CD14-positive monocyte (primary cell): ENCODE measurements at regions not wholly inside any gene's neighbourhood (a gene's known extent, or its start where the extent isn't known, plus 50 kb on each side); places are given as distances from the start of the nearest gene placed in this dataset.

ENCODE experiments used
- DNase-seq, 3 donors: peaks; one replicate each; pipeline ENCODE4 v3.0.0-alpha.2; 2011 to 2022
- H2AFZ ChIP-seq: 2 replicates; pipeline ENCODE4 v1.6.0; 2012; ENCODE audit warnings: mild to moderate bottlenecking, low read depth, low read length, inconsistent platforms; ENCODE audit not compliant: insufficient read depth, poor library complexity, severe bottlenecking
- H3K27ac ChIP-seq, 2 donors: 1 replicate in 1 of 2; 2 replicates in 1 of 2; pipeline ENCODE4 v1.5.1; 2012 to 2013; ENCODE audit warnings: low read length in 2 of 2, control low read depth in 1 of 2, inconsistent platforms in 1 of 2, low read depth in 1 of 2, mild to moderate bottlenecking in 1 of 2
- H3K27me3 ChIP-seq, 2 donors: one replicate each; pipeline versions ENCODE4 v1.6.0 to v1.6.1; 2011 to 2013; ENCODE audit warnings: low read length in 2 of 2; ENCODE audit not compliant: control insufficient read depth in 2 of 2, insufficient read depth in 2 of 2
- H3K36me3 ChIP-seq, 2 donors: replicated peaks in 1 of 2; 1 replicate in 1 of 2; 2 replicates in 1 of 2; pipeline versions ENCODE4 v1.5.1 to v1.6.1; 2012 to 2013; ENCODE audit warnings: low read length in 2 of 2, control low read depth in 1 of 2, inconsistent platforms in 1 of 2, mild to moderate bottlenecking in 1 of 2; ENCODE audit not compliant: insufficient read depth in 2 of 2, control insufficient read depth in 1 of 2
- H3K4me1 ChIP-seq, 2 donors: 1 replicate in 1 of 2; 2 replicates in 1 of 2; pipeline versions ENCODE4 v1.5.1 to v1.6.1; 2012 to 2013; ENCODE audit warnings: low read length in 2 of 2, control low read depth in 1 of 2, inconsistent platforms in 1 of 2, mild to moderate bottlenecking in 1 of 2, moderate library complexity in 1 of 2; ENCODE audit not compliant: insufficient read depth in 2 of 2, control insufficient read depth in 1 of 2
- H3K4me2 ChIP-seq: replicated peaks from 2 replicates; pipeline ENCODE3; 2012; ENCODE audit warnings: low read length, moderate library complexity, mild to moderate bottlenecking; ENCODE audit not compliant: poor library complexity, severe bottlenecking; ENCODE audit errors: extremely low read depth
- H3K4me3 ChIP-seq, 3 experiments: fragments of 200-600 bp in 1 of 3; sonication (generic) in 1 of 3; replicated peaks in 1 of 3; 1 replicate in 2 of 3; 2 replicates in 1 of 3; pipeline ENCODE4 v1.5.1; 2011 to 2013; ENCODE audit warnings: low read length in 3 of 3, mild to moderate bottlenecking in 3 of 3, control low read depth in 2 of 3, low read depth in 2 of 3, inconsistent platforms in 1 of 3, moderate library complexity in 1 of 3
- H3K79me2 ChIP-seq: 2 replicates; pipeline ENCODE4 v1.6.0; 2012; ENCODE audit warnings: mild to moderate bottlenecking, control low read depth, inconsistent platforms, low read length, moderate library complexity; ENCODE audit not compliant: insufficient read depth
- H3K9ac ChIP-seq: 2 replicates; pipeline ENCODE4 v1.6.0; 2017; ENCODE audit warnings: low read length, mild to moderate bottlenecking; ENCODE audit not compliant: insufficient read depth, poor library complexity, severe bottlenecking
- H3K9me3 ChIP-seq, 2 donors: replicated peaks in 1 of 2; 1 replicate in 1 of 2; 2 replicates in 1 of 2; pipeline versions ENCODE4 v1.5.1 to v1.6.1; 2012 to 2013; ENCODE audit warnings: low read length in 2 of 2, control low read depth in 1 of 2; ENCODE audit not compliant: control insufficient read depth in 1 of 2, insufficient read depth in 1 of 2
- H4K20me1 ChIP-seq: 2 replicates; pipeline ENCODE4 v1.6.0; 2012; ENCODE audit warnings: mild to moderate bottlenecking, low read length, control low read depth, moderate library complexity; ENCODE audit not compliant: insufficient read depth
- H3K27ac Mint-ChIP-seq, 7 donors: one replicate each; pipeline ENCODE4 v1.8.0; 2020; ENCODE audit warnings: mild to moderate bottlenecking in 7 of 7, mixed read lengths in 7 of 7, moderate library complexity in 6 of 7, inconsistent platforms in 2 of 7
- H3K27me3 Mint-ChIP-seq, 3 donors: one replicate each; pipeline ENCODE4 v1.8.0; 2021 to 2022; ENCODE audit warnings: low read depth in 3 of 3, mild to moderate bottlenecking in 3 of 3, mixed read lengths in 3 of 3, moderate library complexity in 3 of 3, inconsistent platforms in 1 of 3
- H3K36me3 Mint-ChIP-seq, 2 donors: one replicate each; pipeline ENCODE4 v1.8.0; 2020; ENCODE audit warnings: mixed read lengths in 2 of 2, inconsistent platforms in 1 of 2, mild to moderate bottlenecking in 1 of 2
- H3K4me1 Mint-ChIP-seq: one replicate; pipeline ENCODE4 v1.8.0; 2020; ENCODE audit warnings: mild to moderate bottlenecking, mixed read lengths
- H3K4me3 Mint-ChIP-seq, 2 donors: one replicate each; pipeline ENCODE4 v1.8.0; 2020; ENCODE audit warnings: mild to moderate bottlenecking in 2 of 2, mixed read lengths in 2 of 2, moderate library complexity in 1 of 2
- H3K9me3 Mint-ChIP-seq, 7 donors: one replicate each; pipeline ENCODE4 v1.8.0; 2020 to 2022; ENCODE audit warnings: mixed read lengths in 7 of 7, mild to moderate bottlenecking in 6 of 7, moderate library complexity in 6 of 7, inconsistent platforms in 2 of 7
- WGBS: methylation state at CpG from one replicate; pipeline ENCODE4 v1.1.5; 2013; ENCODE audit warnings: missing lambda C conversion rate; ENCODE audit not compliant: insufficient coverage; 5-methylcytosine and 5-hydroxymethylcytosine counted together
- intact Hi-C, 2 donors: fragments of 100-400 bp; cut with micrococcal nuclease; formaldehyde crosslinking; loops; one replicate each; pipeline versions ENCODE4 v1.15.0 to v1.15.1; 2023
- TF ChIP-seq, protein P1 (sequence below): fragments of 200-600 bp; IDR thresholded peaks from one replicate; pipeline ENCODE4 v1.8.0; 2022; ENCODE audit warnings: antibody characterized with exemption, mild to moderate bottlenecking

DNA sequence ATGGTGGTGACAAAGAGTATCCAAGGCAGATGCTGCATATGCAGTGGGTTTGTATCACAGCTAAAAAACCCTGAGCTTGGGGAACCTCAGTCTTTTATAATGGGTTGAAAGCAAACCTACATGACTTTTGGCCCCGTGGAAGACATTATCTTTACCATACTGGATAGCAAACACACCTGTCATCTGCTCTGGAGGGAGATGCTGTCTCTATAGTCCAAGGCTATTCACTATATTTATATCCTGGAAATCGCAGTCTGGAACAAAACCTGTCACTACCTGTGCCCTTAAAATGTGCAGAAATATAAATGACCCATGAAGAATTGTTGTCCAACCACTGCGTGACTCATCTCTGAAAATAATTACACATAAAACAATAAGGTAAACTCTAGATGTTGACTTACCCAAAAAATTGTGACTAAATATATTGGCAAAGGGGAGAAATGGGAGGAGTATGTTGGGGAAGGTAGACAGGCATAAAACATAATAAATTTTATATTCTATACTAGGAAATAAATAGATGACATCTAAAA lies 121.0 kb upstream of the CXADR start:
- no peaks in the 10 kb centered on the region for H3K27me3 ChIP-seq
- intact Hi-C loops = no loop called here
- no peaks in the 10 kb centered on the region for H4K20me1 ChIP-seq
- peaks cover 0 to 5% (median 2%) of the 10 kb centered on the region in 3 donors for H3K27me3 Mint-ChIP-seq
- WGBS = no CpG with 5 or more reads among the region's 3 CpGs
- peaks cover 8% of the 10 kb centered on the region for H3K4me1 Mint-ChIP-seq
- H3K4me3 ChIP-seq = no peak overlapping the region
- H3K9me3 ChIP-seq = no peaks in the 10 kb centered on the region
- H3K4me3 Mint-ChIP-seq = no peak overlapping the region
- no peak overlapping the region for H3K27ac Mint-ChIP-seq
- no peak overlapping the region for H3K27ac ChIP-seq
- H3K36me3 Mint-ChIP-seq = no peaks in the 10 kb centered on the region
- H3K36me3 ChIP-seq = no peaks in the 10 kb centered on the region
- H3K9me3 Mint-ChIP-seq = no peaks in the 10 kb centered on the region
- H3K4me2 ChIP-seq = no peak overlapping the region
- no peak for DNase-seq
- no peak overlapping the region for H3K9ac ChIP-seq
- TF ChIP-seq, protein P1, sequence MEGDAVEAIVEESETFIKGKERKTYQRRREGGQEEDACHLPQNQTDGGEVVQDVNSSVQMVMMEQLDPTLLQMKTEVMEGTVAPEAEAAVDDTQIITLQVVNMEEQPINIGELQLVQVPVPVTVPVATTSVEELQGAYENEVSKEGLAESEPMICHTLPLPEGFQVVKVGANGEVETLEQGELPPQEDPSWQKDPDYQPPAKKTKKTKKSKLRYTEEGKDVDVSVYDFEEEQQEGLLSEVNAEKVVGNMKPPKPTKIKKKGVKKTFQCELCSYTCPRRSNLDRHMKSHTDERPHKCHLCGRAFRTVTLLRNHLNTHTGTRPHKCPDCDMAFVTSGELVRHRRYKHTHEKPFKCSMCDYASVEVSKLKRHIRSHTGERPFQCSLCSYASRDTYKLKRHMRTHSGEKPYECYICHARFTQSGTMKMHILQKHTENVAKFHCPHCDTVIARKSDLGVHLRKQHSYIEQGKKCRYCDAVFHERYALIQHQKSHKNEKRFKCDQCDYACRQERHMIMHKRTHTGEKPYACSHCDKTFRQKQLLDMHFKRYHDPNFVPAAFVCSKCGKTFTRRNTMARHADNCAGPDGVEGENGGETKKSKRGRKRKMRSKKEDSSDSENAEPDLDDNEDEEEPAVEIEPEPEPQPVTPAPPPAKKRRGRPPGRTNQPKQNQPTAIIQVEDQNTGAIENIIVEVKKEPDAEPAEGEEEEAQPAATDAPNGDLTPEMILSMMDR = no peak
- H2AFZ ChIP-seq = no peak overlapping the region
- H3K79me2 ChIP-seq = no peaks in the 10 kb centered on the region
- H3K4me1 ChIP-seq = peaks cover 3 to 10% of the 10 kb centered on the region in 2 donors

DNA sequence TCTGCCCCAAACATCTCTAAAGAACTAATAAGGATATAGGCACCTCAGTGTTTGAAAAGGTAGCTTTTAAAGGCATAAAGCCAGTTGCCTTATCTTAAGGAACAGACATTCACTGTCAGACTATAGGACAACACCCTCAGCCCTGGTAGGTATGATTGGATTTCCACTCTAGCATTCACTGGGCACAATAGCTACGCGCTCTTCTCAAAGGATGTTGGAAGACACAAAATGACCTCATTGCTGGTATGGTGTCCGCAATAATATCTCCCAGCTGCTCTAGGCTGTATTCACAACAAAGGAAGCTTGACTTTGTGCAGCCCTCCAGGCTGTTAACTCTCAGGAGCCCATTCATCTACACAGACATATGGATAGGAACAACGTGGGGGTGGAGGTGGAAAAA lies 119.4 kb upstream of the CXADR start:
- Histone ChIP-seq H3K36me3 (no peaks in the 10 kb centered on the region), H3K4me2 (no peak overlapping the region), H4K20me1 (no peaks in the 10 kb centered on the region), H3K9me3 (no peaks in the 10 kb centered on the region), H3K4me1 (peaks cover 0 to 3% of the 10 kb centered on the region in 2 donors), H2AFZ (no peak overlapping the region), H3K27ac (no peak overlapping the region), H3K4me3 (no peak overlapping the region), H3K27me3 (no peaks in the 10 kb centered on the region), H3K9ac (no peak overlapping the region), H3K79me2 (no peaks in the 10 kb centered on the region)
- TF ChIP-seq, protein P1 = no peak
- Mint-ChIP-seq H3K36me3 (no peaks in the 10 kb centered on the region), H3K27me3 (peaks cover 0 to 2% (median 0%) of the 10 kb centered on the region in 3 donors), H3K9me3 (no peaks in the 10 kb centered on the region), H3K4me3 (no peak overlapping the region), H3K4me1 (peaks cover 3% of the 10 kb centered on the region), H3K27ac (no peak overlapping the region)
- intact Hi-C loops = no loop called here
- no peak for DNase-seq
- WGBS = no CpG with 5 or more reads among the region's 4 CpGs
